GM21381 (cell line): ENCODE measurements at regions not wholly inside any gene's neighbourhood (a gene's known extent, or its start where the extent isn't known, plus 50 kb on each side); places are given as distances from the start of the nearest gene placed in this dataset.
"Not testable (repeated sequence)": the region's sequence is repeated elsewhere in the genome, so short reads cannot be mapped to it uniquely, and the experiment has no call there.

Experiments
- ATAC-seq: cut with Tn5 transposase; IDR thresholded peaks from one replicate; pipeline ENCODE4 v1.9.1; 2021; ENCODE audit warnings: mild to moderate bottlenecking, moderate library complexity; ENCODE audit not compliant: unreplicated experiment

DNA sequence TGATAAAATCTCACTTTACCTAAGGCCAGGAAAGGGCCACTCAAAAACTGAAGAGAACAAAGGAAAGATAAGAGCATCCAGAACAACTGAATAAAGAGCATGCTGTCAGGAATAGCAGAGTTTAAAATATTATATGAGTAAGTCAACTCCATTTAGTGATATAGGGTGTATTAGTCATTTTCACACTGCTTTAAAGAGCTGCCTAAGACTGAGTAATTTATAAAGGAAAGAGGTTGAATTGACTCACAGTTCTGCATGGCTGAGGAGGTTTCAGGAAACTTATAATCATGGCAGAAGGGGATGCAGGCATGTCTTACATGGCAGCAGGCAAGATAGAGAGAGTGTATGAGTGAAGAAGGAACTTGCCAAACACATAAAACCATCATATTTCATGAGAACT lies 778.0 kb upstream of the NECTIN3 start:
- no peak for ATAC-seq

DNA sequence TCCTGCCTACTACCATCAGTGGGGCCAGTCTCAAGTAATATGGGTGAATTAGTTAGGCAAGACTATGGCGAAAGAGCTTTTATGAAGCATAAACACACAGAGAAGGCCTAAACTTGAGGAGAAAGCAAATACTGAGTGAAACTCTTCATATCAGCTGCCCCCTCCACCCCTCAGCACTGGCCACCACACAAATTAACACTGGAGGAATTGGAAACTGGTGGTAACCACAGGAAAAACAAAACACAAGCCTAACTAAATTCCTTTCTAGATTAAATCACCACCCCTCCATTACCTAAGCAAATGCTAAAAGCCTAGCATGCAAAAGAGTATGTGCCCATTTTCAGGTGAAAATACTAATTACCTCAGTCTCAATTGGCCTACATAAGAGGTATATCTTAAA lies 774.7 kb upstream of the NECTIN3 start:
- ATAC-seq = no peak

DNA sequence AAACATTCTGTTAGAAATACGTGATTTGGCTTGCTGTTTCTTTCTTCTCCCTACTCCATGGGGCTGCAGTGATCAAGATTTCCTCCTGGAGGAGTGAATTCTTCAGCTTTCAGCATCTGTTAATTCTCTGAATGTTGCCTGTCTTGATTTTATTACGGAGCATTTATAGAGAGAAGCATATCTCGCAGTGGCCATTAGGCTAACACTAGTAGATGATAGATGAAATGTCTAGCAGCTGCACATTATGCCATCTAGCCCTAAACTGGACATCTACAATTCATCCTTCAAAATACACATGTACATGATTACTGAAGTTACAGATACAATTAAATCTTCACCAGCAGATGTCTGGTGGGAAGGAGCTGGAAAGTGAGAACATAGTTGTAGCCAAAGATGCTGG lies 769.8 kb upstream of the NECTIN3 start:
- no peak for ATAC-seq

DNA sequence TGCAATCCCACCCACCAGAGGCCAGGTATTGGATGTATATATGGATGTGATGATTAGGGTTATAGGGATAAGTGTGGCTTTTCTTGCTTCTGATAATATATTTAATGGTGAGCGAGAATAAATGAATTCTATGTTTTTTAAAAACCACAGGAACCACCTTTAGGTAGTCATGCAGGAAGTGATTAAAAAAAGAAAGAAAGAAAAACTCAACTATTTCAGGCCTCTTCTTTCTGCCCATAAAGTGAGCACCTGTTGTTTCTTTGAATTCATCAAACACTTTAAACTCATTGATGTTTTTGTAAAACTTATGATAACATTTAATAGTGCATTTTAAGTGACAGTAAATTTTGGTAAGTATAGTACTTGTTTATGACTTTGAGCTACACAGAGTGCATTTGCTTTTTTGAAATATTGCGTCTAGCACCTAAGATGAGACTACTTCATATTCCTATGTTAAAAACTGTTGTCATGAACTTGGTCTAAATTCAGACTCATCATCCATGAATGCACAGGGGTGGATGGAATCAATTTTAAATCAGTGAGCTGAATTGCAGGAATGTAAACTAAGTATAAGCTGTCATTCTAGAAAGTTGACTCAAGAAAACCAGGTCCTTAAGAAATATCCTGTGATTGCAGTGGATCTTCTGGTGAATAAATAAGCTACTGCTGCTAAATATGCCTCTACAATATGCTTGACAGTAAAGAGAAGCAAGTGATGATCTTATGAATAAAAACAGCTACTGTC lies 764.4 kb upstream of the NECTIN3 start:
- no peak for ATAC-seq

DNA sequence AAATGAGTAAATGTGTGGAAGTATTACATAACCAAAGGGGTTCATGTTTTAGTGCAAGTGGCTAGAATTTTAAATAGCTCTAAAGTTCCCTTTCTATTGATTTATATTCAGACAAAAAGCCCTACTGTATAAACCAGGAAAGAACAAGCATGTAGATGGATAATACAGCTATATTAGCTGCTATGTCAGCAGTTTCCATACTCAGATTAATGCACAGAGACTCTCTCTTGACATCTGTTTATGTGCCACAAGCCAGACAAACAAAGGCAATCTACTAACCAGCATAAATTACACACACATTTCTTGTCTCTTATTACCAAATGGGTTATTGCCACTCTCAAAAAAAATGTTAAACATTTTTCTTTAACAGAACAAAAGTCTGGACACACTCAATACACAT lies 760.1 kb upstream of the NECTIN3 start:
- ATAC-seq = no peak

DNA sequence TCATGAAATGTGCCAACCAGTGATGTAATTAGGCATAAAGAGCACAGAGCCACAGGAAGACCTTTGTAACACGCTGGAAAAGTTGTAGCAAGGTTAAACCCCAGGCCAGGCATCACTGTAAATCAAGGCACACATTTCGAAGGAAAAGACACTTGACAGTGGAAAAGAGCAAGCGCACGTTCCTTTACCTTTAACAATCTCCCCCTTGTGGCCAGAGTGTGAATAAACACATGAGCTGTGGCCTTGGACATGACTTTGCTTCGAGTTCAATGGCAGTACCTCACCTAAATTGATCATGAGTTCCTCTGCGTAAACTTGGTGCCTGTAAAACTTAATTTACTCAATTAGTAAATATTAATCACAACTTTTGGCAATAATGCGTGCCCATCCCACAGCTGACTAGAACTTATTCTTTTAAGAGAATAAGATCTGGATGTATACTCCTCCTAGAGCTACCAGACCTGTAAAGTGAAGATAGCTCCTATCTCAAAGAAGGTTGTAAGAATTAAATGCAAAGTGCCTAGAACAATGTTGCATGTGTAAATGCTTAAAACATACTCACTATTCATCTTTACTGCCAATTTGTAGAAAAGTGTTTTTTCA lies 757.0 kb upstream of the NECTIN3 start:
- peak; percentile 94 for ATAC-seq

DNA sequence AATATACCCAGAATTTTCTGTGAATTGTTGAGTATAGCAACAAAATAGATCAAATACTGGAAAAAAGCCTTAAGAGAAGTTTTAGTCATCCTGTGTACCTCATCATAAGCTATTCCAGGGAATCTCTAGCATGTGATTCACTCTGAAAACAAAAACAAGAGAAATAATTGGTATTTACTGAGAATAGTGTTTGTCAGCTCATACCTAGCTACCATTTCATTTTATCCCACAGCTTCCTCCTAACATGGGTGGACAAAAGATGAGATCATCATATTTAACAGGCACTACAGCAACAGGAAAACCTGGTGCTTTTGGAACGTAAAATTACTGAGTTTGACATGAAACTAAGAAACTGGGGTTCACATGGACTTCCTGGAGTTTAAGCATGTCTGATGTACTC lies 753.5 kb upstream of the NECTIN3 start:
- no peak for ATAC-seq

DNA sequence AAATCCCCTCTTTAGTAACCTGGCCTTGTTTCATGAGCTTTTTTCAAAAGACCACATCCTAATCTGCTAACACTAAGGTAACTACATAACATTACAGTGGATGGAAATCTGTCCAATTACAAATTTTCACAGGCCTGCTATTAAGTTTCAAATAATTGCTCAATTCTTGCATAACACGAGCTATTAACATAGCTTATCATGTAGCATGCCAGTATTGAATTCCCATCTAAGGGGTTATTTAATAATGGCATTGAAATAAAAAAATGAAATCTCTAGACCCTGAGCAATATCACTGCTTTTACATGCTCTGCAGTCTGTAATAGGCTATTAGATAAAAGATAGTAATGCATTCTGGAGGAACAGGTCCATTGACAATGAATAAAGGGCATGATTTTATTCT lies 748.3 kb upstream of the NECTIN3 start:
- ATAC-seq = no peak

DNA sequence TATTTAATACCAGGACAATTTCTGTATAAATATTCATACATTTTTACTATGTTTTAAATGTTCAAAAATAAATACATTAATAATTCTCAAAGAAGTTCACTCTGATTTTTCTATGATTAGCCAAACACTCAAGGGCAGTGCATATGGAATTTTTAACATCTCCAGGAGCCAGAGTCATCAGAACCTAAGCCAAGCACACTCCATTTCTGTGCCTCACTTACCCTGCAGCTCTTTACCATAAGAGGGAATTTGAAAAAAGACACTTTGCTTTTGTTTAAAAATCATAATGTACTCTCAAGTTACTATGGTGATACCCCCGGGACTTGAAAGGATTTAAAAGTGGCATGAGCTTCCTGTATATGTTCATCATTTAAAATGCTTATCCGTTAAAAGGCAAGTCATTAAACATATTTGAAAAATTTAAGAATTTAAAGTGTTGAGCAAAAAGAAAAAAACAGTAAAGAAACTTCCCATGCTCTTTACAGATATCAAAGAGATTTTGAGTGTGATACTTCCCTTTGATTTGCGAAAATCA lies 747.4 kb upstream of the NECTIN3 start:
- no peak for ATAC-seq

DNA sequence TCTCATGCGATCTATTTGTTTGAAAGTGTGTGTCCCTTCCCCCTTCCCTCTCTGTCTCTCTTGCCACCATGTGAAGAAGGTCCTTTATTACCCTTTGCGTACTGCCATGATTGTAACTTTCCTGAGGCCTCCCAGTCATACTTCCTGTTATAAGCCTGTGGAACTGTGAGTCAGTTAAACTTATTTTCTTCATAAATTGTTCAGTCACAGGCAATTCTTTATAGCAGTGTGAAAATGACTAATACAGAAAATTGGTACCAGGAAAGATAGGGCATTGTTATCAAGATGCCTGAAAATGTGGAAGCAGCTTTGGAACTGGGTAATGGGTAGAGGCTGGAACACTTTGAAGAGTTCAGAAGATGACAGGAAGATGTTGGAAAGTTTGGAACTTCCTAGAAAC lies 743.7 kb upstream of the NECTIN3 start:
- no peak for ATAC-seq

DNA sequence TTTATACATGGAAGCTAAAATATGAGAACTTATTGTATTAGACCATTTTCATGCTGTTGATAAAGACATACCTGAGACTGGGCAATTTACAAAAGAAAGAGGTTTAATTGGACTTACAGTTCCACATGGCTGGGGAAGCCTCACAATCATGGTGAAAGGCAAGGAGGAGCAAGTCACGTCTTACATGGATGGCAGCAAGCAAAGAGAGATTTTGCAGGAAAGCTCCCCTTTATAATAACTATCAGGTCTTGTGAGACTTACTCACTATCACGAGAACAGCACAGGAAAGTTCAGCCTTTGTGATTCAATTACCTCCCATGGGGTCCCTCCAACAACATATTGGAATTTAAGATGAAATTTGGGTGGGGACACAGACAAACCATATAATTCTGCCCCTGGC lies 740.1 kb upstream of the NECTIN3 start:
- ATAC-seq = not testable (repeated sequence)

DNA sequence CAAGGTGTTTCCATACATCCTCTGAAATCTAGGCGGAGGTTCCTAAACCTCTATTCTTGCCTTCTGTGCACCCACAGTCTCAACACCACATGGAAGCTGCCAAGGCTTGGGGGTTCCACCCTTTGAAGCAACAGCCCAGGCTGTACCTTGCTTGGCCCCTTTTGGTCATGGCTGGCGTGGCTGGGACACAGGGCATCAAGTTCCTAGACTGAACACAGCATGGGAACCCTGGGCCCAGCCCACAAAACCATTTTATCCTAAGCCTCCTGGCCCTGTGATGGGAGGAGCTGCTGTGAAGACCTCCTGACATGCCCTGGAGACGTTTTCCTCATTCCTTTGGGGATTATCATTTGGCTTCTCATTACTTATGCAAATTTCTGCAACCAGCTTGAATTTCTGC lies 739.0 kb upstream of the NECTIN3 start:
- ATAC-seq = no peak

DNA sequence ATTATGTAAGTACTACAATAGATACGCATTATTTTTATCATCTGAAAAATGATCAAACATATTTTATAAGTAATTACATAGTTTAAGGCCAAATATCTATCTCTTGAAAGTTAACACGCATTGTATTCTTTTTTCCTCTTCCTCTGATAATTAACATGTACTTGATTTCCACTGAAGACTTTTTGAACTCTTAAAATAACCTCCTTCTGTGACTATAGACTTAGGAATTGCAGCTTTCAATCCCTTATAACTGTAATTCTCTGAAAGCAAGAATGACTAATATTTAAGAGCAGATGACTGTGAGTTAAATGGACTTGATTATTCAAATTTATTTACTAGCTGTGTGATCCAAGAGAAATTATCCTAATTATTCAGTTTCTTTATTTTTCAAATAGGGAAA lies 730.6 kb upstream of the NECTIN3 start:
- no peak for ATAC-seq

DNA sequence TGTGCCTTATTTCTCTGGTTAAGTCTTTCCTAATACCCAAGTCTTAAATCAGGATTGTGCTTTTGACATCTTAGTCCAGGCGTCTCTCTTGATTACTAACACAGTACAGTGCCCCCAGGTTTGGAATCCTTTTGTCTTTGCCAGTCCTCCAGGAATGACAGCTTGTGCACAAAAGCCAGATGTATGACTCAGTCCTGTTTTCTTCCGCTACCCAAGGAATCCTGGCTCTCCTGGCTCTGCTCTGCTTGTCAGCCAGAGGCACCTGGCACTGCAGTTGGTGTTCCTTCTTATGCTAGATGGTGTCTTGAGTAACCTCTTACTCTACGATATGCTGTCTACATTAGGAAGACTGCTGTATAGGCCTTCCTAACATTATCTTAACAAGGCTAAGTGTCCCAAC lies 728.2 kb upstream of the NECTIN3 start:
- no peak for ATAC-seq

DNA sequence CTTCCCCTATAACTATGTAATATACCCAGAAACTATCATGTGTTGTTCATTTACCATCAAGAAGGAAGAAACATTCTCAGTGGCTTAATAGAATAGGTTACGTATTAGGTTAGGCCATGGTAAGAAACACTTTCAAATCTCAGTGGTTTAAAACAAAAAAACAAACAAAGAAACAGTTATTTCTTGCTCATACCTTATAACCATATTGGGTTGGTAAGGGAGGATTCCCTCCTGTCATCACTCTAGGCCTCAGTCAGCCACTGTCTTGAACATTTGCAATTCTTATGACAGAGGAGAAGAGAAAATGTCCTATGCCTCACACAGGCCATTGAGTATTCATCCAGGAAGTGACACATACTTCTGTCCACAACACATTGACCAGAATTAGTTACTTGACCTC lies 727.7 kb upstream of the NECTIN3 start:
- ATAC-seq = peak; percentile 88

DNA sequence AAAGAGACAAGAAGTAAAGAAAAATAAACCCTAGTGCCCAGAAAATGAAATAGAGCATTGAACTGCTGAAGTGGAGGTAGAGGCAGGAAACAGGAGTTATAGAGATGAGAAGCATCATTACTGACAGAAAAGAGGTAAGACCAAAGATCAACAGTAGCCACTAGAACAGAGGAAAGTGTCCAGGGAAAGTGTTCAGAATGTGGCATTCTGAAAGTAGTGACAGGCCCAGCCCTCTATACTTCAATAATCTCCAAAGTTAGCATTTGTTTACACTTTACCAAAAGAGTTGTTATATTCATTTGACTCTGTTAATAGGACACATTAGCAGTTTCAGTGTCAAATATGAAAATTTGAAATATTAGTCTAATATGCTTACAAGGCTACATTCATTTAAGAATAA lies 727.1 kb upstream of the NECTIN3 start:
- ATAC-seq = no peak

DNA sequence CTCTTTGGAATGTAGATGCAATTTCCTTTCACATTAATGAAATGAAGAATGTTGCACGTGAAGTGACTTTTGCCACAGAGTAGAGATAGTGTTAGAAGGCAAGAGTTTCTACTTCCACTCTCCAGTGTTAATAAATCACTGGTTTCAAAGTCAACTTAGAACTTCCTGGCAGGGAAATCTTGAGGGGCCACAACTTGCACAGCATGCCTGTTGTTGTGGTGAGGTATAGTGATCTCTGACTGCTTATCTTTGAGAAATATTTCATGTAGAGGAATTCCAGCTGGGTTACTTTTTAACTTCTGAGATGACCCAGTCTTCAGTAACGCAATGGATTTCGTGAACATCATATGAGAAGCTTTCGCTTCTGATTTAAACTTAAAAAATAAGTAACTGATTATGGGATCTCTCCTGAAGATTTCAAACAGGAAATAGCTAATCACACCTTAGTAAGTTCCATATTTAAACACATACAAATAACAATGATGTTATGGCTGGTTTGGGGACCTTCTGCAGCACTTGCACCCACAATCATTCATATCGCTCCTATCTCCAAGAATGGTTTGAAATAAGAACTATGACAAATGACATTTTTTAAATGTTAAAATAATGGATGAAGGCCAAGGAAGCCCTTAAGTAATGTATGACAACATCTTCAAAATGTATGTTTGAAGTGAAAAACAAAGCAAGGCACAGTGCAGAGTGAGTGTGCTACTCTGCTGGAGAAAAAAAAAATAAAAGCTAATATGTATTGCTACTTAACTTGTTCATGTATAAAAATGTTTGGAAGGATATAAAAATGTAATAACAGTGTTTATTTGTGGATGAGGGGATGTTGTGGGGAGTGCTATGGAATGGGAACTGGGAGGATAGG lies 726.5 kb upstream of the NECTIN3 start:
- peak; percentile 53 for ATAC-seq

DNA sequence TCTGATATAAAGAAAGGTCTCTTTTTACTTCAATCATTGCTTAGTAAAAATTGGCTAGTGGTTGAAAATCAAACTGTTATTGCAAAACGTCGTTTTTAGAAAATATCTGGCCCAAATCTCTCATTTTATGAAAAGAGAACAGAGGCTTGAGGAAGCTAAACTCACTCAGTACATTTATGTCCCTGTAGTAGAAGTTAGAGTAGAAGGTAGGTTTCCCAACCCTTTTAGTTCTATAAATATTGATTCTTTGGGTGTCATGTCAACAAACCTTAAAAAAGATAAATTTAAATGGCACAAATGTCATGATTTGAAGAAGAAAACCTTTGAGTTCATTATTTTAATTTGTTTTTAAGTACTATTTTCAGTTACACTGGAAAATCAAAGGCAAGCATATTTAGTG lies 722.3 kb upstream of the NECTIN3 start:
- no peak for ATAC-seq

DNA sequence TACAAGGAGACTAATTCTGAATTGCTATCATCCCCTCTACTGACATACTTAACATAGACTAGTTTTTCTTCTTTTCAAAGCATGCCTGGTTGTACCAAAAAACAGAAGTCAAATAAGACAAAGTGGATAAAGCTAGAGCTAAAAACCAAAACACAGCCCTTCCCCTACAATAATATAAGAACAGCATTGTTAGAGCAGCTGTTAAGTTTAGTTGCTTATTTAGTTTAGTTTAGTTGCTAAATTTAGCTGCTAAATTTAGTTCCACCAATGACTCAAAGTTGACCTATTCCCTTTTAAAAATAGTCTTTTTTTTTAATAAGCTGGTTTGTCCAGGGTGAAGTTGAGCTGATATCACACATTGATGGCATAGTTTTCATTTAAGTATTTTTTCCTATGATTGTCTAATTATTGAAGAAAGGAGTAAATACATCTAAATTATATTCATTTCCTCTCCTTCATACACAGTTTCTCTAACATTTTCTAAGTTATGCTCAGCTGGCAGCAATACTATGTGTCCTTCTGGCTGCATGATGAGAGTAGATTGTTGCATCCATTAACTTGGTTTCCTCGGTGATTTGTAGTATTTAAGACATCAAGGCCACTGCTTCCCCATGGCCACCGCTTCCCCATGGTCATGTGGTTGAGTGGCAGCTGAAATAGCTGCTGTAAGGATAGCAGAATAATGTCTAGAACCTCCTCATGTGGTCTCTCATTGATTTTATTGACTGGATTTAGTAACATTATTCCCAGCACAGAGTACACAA lies 718.6 kb upstream of the NECTIN3 start:
- ATAC-seq = no peak

DNA sequence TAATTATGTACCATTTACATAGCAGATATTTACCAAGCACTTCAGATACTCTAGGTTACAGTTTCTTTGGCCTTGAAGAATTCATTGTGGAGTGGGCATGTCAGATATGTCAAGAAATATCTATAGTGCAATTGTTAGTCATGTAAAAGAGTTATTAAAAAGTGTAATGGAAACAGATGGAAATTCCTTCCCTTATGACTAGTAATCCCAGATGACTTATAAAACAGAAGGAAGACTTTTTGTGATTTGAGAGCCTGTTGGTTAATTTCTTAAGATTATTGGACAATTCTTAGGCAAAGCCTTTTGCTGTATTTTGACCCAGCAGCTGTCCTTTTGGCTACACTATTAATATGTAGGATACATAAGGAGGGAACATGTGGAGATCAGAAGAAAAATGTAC lies 708.9 kb upstream of the NECTIN3 start:
- no peak for ATAC-seq

DNA sequence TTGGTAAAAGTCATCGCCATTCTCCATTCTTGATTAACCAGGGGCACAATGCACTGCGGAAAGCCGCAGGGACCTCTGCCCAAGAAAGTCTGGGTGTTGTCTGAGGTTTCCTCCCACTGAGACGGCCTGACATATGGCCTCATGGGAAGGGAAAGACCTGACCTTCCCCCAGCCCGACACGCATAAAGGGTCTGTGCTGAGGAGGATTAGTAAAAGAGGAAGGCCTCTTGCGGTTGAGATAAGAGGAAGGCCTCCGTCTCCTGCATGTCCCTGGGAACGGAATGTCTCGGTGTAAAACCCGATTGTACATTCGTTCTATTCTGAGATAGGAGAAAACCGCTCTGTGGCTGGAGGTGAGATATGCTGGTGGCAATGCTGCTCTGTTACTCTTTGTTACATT lies 704.3 kb upstream of the NECTIN3 start:
- ATAC-seq = not testable (repeated sequence)
